GM12872 (cell line): ENCODE measurements at regions not wholly inside any gene's neighbourhood (a gene's known extent, or its start where the extent isn't known, plus 50 kb on each side); places are given as distances from the start of the nearest gene placed in this dataset.

ENCODE experiments used
- TF ChIP-seq, protein P1 (sequence below): IDR thresholded peaks from 3 replicates; pipeline ENCODE4 v1.5.1; 2011; ENCODE audit warnings: low read depth, mild to moderate bottlenecking, low read length, moderate library complexity; ENCODE audit not compliant: insufficient read depth

DNA sequence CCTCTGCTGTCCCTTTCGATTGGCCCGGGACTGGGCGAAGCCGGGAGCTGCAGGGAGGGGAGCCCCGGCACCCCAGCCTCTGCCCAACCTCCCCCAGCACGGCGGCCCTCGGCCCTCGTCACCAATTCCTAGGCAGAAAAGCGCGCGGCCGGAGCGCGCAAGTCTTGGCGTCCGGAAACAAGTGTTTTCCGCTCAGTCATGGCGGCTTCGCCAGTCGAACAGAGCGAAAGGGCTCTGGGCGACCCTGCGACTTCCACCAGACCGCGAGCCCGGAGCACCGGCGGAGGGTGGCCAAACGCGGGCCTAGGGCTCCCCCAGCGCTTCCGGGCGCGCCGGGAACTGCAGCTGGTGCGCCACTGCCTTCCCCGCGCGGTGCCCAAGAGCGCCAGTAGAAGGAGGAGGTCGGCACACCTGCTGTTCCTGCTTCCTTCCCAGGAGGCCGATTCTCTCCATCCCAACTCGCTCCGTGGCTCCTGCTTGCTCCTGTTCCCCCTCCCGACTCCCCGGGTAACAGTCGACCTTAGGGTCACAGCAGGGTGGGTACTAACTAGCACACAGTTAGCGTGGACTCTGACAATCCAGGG, 729.9 kb downstream of the ZWINT start:
- TF ChIP-seq, protein P1, sequence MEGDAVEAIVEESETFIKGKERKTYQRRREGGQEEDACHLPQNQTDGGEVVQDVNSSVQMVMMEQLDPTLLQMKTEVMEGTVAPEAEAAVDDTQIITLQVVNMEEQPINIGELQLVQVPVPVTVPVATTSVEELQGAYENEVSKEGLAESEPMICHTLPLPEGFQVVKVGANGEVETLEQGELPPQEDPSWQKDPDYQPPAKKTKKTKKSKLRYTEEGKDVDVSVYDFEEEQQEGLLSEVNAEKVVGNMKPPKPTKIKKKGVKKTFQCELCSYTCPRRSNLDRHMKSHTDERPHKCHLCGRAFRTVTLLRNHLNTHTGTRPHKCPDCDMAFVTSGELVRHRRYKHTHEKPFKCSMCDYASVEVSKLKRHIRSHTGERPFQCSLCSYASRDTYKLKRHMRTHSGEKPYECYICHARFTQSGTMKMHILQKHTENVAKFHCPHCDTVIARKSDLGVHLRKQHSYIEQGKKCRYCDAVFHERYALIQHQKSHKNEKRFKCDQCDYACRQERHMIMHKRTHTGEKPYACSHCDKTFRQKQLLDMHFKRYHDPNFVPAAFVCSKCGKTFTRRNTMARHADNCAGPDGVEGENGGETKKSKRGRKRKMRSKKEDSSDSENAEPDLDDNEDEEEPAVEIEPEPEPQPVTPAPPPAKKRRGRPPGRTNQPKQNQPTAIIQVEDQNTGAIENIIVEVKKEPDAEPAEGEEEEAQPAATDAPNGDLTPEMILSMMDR = no peak

DNA sequence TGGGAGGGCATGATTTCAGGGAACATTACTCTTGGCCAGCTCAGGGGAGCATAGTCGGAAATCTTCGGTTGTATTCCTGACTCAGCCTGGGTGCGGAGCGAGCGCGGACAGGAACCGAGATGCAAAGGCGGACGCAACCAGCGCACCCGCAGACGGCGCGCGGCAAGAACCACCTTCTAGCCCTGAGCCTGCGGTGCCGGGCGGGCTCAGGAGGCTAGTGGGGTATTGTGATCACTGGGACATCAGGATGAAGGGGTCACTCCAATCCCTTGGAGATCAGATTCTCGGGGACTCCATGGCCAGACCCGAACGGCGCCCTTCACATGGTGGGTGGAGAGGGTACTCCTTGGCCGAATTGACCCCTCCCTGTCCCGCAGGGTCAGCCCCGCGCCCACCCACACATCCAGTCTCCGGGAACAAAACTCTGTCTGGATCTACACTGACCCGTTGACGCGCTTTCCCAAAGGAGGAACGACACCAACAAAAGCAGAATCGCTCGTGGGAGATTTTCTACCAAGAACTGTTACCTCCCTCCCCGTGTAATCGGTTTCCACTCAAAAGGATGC, 730.5 kb downstream of the ZWINT start:
- TF ChIP-seq, protein P1 = no peak

DNA sequence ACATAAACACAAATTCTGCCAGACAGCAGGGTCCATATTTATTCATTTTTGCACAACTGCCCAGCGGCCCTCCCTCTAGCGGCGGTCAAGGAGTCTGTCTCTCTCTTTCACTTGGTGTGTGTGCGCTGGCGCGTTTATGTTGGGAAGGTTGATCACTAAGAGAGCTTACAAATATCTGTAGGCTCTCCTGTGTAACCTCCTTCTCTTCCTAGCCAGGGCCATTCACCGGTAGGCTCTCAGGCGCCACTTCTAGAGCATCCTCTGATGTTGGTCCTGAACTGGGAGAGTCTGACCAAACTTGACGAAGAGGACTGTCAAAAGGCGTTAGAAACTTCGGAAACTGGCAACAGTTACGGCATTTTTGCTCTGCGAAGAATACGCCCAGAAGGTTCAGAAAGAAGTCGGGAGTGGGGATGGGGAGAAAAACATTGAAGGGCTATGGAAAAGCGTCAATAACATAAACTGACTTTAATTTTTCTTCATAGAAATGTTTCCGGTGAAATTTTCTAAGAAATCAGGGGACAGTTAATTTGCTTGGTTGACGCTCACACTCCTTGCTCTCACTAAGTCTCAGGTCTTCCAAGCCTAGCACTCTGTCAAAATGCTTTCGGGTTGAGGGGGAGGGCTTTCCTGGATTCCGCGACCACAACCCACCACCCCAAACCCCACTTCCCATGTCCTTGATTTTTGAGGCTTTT, 731.1 kb downstream of the ZWINT start:
- TF ChIP-seq, protein P1 = peak; percentile 56

DNA sequence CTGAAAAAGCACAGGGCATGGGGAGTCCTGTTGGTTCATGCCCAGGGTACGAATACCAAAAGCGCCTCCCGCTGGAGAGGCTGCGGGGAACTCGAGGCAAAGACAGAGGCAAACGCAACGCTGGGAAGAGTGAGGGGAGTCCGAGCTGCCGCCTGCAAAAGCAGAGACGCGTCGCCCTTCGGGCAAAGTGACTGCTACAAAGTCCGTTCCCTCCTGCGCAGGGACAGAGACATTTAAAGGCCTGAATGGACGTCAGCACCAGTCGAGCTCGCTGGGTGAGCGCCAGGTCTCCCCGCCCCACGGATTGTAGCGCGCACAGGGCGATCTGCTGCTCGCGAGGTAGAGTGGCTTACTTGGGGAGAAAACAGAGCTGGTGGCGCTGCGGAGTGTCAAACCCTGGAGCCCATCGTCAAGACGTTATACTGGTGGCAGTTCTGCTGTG, 732.8 kb downstream of the ZWINT start:
- TF ChIP-seq, protein P1 = no peak

DNA sequence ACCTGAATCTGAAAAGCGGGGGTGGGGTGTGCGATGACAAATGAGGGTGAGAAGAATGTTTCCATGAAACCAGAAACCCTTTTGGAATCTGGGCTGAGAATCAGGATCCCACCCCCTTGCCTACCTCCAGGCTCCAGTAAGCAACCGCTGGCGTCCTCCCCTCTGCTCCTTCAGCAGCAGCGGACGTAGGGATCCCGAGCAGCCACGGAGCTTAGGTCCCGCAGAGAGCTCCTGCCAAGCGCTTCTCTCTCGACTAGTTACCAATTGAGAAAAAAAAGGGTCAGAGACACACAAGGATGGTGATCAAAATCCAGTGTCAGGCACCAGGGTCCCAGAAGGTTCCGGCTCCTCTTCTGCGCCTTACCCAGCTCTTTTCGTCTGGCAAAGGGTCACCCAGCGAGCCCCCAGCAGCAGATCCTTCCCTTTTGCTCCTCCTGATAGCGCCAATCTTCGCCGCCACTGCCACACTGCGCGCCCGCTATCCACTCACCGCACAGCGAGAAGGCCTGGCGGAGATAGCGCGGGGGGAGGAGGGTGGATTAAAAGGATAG, 733.5 kb downstream of the ZWINT start:
- TF ChIP-seq, protein P1 = no peak

DNA sequence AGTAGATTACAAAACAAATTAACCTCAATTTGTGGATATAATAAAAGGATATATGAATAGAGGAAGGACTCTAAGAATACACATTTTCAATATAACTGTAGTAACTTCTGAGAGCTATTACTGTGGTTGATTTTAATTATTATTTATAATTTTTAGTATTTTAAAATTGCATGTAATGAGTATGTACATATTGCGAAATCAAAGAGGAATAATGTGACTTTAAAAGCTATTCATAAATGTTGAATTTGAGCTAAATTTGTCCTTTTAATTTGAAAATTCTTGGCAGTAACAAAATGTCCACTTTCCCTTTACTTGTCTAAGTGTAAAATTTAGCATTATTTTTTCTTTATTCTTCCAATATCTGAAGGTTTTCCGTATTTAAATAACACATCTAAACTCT, 750.6 kb upstream of the PCDH15 start:
- TF ChIP-seq, protein P1 = no peak

DNA sequence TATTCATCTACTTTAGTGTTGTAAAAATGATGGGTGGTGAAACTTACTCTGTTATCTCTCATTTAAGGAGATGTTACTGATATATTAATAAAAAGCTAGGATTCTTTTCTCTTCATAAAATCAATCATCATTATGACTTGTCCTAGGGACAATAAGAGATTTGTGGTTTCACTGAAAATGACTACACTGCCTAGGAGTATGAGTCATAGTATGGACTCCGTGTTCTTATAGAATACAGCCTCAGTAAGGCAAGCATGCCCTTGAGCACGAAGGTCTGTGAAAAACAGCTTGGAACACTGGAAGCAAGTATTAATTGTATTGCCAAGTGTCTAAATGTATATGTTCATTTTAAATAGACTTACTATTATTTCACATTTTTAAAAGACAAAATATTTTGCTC, 749.2 kb upstream of the PCDH15 start:
- TF ChIP-seq, protein P1 = no peak
